SU-DHL-6 (cell line): ENCODE measurements at regions not wholly inside any gene's neighbourhood (a gene's known extent, or its start where the extent isn't known, plus 50 kb on each side); places are given as distances from the start of the nearest gene placed in this dataset.

Source experiments
- H2AFZ ChIP-seq: fragments of 200-600 bp; sonication (generic); 2 replicates; pipeline ENCODE4 v1.6.1; 2014; ENCODE audit warnings: low read depth, mild to moderate bottlenecking, moderate library complexity, mixed read lengths, antibody characterized with exemption, low read length; ENCODE audit not compliant: severe bottlenecking
- H3F3A ChIP-seq: fragments of 200-600 bp; shearing (Covaris generic); 2 replicates; pipeline ENCODE4 v1.6.0; 2016; ENCODE audit warnings: antibody characterized with exemption, mild to moderate bottlenecking; ENCODE audit not compliant: insufficient read depth
- H3K27ac ChIP-seq: fragments of 200-600 bp; sonication (generic); 2 replicates; pipeline ENCODE4 v1.5.1; 2016; ENCODE audit warnings: low read depth, mild to moderate bottlenecking, low read length, moderate library complexity, mixed read lengths
- H3K27me3 ChIP-seq: fragments of 200-600 bp; sonication (generic), shearing (Covaris generic); 2 replicates; pipeline ENCODE4 v1.6.0; 2014; ENCODE audit warnings: mild to moderate bottlenecking, low read length
- H3K36me3 ChIP-seq: fragments of 200-600 bp; sonication (generic); 2 replicates; pipeline ENCODE4 v1.6.1; 2014; ENCODE audit warnings: mild to moderate bottlenecking, low read length, mixed read lengths
- H3K4me2 ChIP-seq: fragments of 300-600, 200-600 bp; shearing (Covaris generic), sonication (generic); 2 replicates; pipeline ENCODE4 v1.6.0; 2014; ENCODE audit warnings: low read length, low read depth, mild to moderate bottlenecking; ENCODE audit not compliant: poor library complexity, severe bottlenecking
- H3K4me3 ChIP-seq: fragments of 200-600 bp; sonication (generic); 2 replicates; pipeline ENCODE4 v1.5.1; 2014; ENCODE audit warnings: antibody characterized with exemption, low read length, mild to moderate bottlenecking, mixed read lengths; ENCODE audit not compliant: insufficient read depth, poor library complexity, severe bottlenecking
- H3K79me2 ChIP-seq: fragments of 200-600 bp; sonication (generic); 2 replicates; pipeline ENCODE4 v1.6.1; 2014; ENCODE audit warnings: mild to moderate bottlenecking, low read length, moderate library complexity; ENCODE audit not compliant: insufficient read depth
- H3K9ac ChIP-seq: fragments of 200-600 bp; sonication (generic); 2 replicates; pipeline ENCODE4 v1.7.0; 2014; ENCODE audit warnings: mild to moderate bottlenecking, low read length
- H3K9me2 ChIP-seq: fragments of 200-600 bp; sonication (generic); replicated peaks from 2 replicates; pipeline ENCODE4 v1.6.1; 2014; ENCODE audit warnings: low read length; ENCODE audit not compliant: insufficient read depth
- H3K9me3 ChIP-seq: fragments of 200-600 bp; sonication (generic); 2 replicates; pipeline ENCODE4 v1.6.1; 2014; ENCODE audit warnings: low read length, mixed read lengths; ENCODE audit not compliant: insufficient read depth
- H4K20me1 ChIP-seq: fragments of 200-600 bp; sonication (generic); 2 replicates; pipeline ENCODE4 v1.6.1; 2014; ENCODE audit warnings: low read depth, mild to moderate bottlenecking, antibody characterized with exemption, low read length, moderate library complexity, mixed read lengths
- EZH2phosphoT487 ChIP-seq: fragments of 200-600 bp; sonication (generic), shearing (Covaris generic); conservative IDR thresholded peaks from 2 replicates; pipeline ENCODE4 v1.6.1; 2018; ENCODE audit warnings: mild to moderate bottlenecking, antibody characterized with exemption, low read length, moderate library complexity, mixed read lengths
- TF ChIP-seq, protein P1 (sequence below): fragments of 200-600 bp; sonication (generic); IDR thresholded peaks from one replicate; pipeline ENCODE4 v1.5.1; 2017; ENCODE audit warnings: antibody characterized with exemption, mild to moderate bottlenecking, low read length, moderate library complexity; ENCODE audit not compliant: insufficient read depth, poor library complexity, severe bottlenecking

DNA sequence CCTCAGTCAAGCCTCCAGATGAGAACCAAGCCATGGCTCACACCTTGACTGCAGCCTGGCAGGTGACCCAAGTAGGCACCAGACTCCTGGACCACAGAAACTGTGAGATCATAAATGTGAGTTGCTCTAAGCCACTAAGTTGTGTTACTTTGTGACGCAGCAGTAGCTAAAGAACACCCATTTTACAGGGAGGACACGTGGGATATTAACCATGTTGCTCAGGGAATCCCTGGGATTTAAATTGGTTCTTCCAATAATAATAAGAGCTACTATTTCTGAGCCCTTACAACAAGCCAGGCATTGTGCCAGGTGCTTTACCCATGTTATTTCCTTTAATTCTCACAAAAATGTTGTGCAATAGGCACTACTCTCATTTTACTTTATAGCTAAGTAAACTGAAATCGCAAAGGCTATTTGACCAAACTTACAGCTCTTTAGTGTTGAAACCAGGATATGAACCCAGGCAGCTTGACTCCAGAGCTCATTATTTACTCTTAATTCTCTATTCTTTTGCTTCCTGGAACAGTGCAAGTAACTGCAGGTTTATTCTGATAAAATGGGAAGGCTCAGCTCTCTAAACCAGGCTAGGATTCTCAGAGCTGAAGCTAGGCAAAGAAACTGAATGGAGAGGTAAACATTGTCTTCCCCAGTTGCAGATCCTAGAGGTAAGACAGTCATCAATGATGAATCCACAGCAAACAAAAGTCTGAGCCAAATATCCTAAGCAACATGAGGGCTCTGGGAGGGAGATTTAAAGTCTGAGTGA, 294.4 kb downstream of the KBTBD8 start:
- no peak overlapping the region for H3K4me2 ChIP-seq
- H3K9me3 ChIP-seq, result no peaks in the 10 kb centered on the region
- H3F3A ChIP-seq, result no peaks in the 10 kb centered on the region
- TF ChIP-seq EZH2phosphoT487, result no peak
- TF ChIP-seq, protein P1, sequence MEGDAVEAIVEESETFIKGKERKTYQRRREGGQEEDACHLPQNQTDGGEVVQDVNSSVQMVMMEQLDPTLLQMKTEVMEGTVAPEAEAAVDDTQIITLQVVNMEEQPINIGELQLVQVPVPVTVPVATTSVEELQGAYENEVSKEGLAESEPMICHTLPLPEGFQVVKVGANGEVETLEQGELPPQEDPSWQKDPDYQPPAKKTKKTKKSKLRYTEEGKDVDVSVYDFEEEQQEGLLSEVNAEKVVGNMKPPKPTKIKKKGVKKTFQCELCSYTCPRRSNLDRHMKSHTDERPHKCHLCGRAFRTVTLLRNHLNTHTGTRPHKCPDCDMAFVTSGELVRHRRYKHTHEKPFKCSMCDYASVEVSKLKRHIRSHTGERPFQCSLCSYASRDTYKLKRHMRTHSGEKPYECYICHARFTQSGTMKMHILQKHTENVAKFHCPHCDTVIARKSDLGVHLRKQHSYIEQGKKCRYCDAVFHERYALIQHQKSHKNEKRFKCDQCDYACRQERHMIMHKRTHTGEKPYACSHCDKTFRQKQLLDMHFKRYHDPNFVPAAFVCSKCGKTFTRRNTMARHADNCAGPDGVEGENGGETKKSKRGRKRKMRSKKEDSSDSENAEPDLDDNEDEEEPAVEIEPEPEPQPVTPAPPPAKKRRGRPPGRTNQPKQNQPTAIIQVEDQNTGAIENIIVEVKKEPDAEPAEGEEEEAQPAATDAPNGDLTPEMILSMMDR, result no peak
- no peaks in the 10 kb centered on the region for H3K79me2 ChIP-seq
- no peak overlapping the region for H3K9ac ChIP-seq
- H3K9me2 ChIP-seq, result no peaks in the 10 kb centered on the region
- H4K20me1 ChIP-seq, result no peaks in the 10 kb centered on the region
- no peak overlapping the region for H3K27ac ChIP-seq
- H3K36me3 ChIP-seq, result no peaks in the 10 kb centered on the region
- no peak overlapping the region for H3K4me3 ChIP-seq
- no peaks in the 10 kb centered on the region for H3K27me3 ChIP-seq
- H2AFZ ChIP-seq, result no peak overlapping the region

DNA sequence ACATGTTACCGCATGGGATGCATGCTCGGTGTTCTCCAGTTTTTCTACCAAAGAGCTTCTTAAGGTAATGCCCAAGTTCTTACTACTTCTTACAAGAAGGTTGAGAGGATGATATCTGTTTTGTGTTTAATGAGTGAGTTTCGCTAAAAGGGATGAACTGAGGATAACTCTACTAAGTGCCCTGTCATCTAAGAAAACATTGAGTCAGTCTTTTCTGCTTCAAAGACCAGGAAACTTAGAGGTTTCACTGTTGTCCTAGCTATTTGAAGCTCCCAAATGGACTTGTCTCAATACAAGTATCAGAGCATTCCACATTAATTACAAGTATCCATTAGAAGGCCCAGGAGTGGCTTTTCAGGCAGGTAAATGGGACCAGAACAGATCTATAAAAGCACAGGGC, 296.2 kb downstream of the KBTBD8 start:
- Histone ChIP-seq H3K9me3 (no peaks in the 10 kb centered on the region), H4K20me1 (no peaks in the 10 kb centered on the region), H3K79me2 (no peaks in the 10 kb centered on the region), H3K27ac (no peak overlapping the region), H2AFZ (no peak overlapping the region), H3F3A (no peaks in the 10 kb centered on the region), H3K9ac (no peak overlapping the region), H3K4me3 (no peak overlapping the region), H3K9me2 (no peaks in the 10 kb centered on the region), H3K27me3 (no peaks in the 10 kb centered on the region), H3K4me2 (no peak overlapping the region), H3K36me3 (no peaks in the 10 kb centered on the region)
- TF ChIP-seq, protein P1, result no peak
- TF ChIP-seq EZH2phosphoT487, result no peak

DNA sequence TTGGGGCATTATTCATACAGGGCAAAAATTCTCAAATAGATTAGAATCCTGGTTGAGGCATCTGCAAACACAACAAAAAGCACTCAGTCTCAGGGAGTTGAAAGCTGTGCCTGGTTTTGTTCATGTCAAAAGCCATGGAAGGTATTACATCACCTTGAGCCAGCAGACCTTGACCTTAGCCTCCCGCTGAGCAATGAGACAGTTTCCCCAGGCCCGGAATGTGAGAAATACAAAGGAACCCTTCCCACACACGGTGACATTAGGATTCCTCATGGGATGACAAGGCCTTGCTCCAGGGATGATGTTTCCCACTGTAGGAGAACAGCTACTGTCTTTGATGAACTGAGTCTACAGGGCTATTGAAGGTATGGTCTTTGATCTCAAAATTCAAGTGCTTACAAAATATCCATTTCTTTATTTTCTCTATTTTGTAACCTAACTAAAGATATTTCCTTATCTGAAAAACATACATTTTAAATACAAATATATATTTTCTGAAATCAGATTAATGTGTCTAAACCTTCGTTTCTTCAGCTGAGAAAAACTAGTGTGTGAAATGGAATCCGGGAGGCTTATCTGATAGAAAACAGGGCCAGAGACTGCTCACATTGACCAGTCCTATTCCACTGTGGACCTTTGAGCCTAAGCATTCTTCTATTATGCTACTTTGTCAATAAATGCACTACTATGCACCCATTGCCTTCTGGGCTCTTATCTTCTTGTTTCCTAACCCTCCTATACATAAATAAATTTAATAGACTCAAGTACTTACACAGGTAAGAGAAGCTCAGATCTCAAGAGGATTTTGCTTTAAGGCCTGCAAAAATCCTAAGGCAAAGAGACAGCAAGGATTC, 298.2 kb downstream of the KBTBD8 start:
- Histone ChIP-seq H3F3A (no peaks in the 10 kb centered on the region), H2AFZ (no peak overlapping the region), H3K4me2 (no peak overlapping the region), H3K9me2 (no peaks in the 10 kb centered on the region), H3K27ac (no peak overlapping the region), H4K20me1 (no peaks in the 10 kb centered on the region), H3K27me3 (no peaks in the 10 kb centered on the region), H3K9ac (no peak overlapping the region), H3K4me3 (no peak overlapping the region), H3K36me3 (no peaks in the 10 kb centered on the region), H3K9me3 (no peaks in the 10 kb centered on the region), H3K79me2 (no peaks in the 10 kb centered on the region)
- TF ChIP-seq, protein P1, result no peak
- TF ChIP-seq EZH2phosphoT487, result no peak
